ENCODE measurements at regions not wholly inside any gene's neighbourhood (a gene's known extent, or its start where the extent isn't known, plus 50 kb on each side); places are given as distances from the start of the nearest gene placed in this dataset.
"Not testable (repeated sequence)": the region's sequence is repeated elsewhere in the genome, so short reads cannot be mapped to it uniquely, and the experiment has no call there.

- no peak for DNase-seq (ENCODE audit: low spot score)
These were observed 100.0 kb upstream of the PIK3R1 start for GRCh38 chr5:68115584-68115983.

GRCh38 chr5:68114378-68115040 lies 101.0 kb upstream of the PIK3R1 start:
- DNase-seq (ENCODE audit: low spot score): no peak

- DNase-seq (ENCODE audit: low spot score): no peak
These were observed 102.9 kb upstream of the PIK3R1 start for GRCh38 chr5:68112658-68113057.

GRCh38 chr5:68110894-68111293 lies 104.7 kb upstream of the PIK3R1 start:
- no peak for DNase-seq (ENCODE audit: low spot score)

- DNase-seq (ENCODE audit: low spot score): no peak
These were observed 105.3 kb upstream of the PIK3R1 start for GRCh38 chr5:68110264-68110663.

- DNase-seq (ENCODE audit: low spot score): not testable (repeated sequence)
These were observed 111.3 kb upstream of the PIK3R1 start for GRCh38 chr5:68104217-68104616.

- DNase-seq (ENCODE audit: low spot score): not testable (repeated sequence)
These were observed 112.3 kb upstream of the PIK3R1 start for GRCh38 chr5:68103297-68103696.

GRCh38 chr5:68099327-68099726 lies 116.2 kb upstream of the PIK3R1 start:
- no peak for DNase-seq (ENCODE audit: low spot score)

GRCh38 chr5:68093455-68094159 lies 121.9 kb upstream of the PIK3R1 start:
- no peak for DNase-seq (ENCODE audit: low spot score)

- DNase-seq (ENCODE audit: low spot score): no peak
These were observed 127.3 kb upstream of the PIK3R1 start for GRCh38 chr5:68088302-68088701.

GRCh38 chr5:68087866-68088265 lies 127.7 kb upstream of the PIK3R1 start:
- no peak for DNase-seq (ENCODE audit: low spot score)

- peak; percentile 52 for DNase-seq (ENCODE audit: low spot score)
These were observed 128.7 kb upstream of the PIK3R1 start for GRCh38 chr5:68086857-68087256.

GRCh38 chr5:68086439-68086838 lies 129.1 kb upstream of the PIK3R1 start:
- DNase-seq (ENCODE audit: low spot score): no peak

GRCh38 chr5:68084396-68084795 lies 131.2 kb upstream of the PIK3R1 start:
- DNase-seq (ENCODE audit: low spot score): no peak

- DNase-seq (ENCODE audit: low spot score): no peak
These were observed 135.1 kb upstream of the PIK3R1 start for GRCh38 chr5:68080282-68081050.

- no peak for DNase-seq (ENCODE audit: low spot score)
These were observed 138.1 kb upstream of the PIK3R1 start for GRCh38 chr5:68077349-68077894.

- DNase-seq (ENCODE audit: low spot score): no peak
These were observed 140.9 kb upstream of the PIK3R1 start for GRCh38 chr5:68074633-68075032.

- peak; percentile 74 for DNase-seq (ENCODE audit: low spot score)
These were observed 141.4 kb upstream of the PIK3R1 start for GRCh38 chr5:68074048-68074632.

GRCh38 chr5:68071736-68072135 lies 143.8 kb upstream of the PIK3R1 start:
- no peak for DNase-seq (ENCODE audit: low spot score)

- DNase-seq (ENCODE audit: low spot score): no peak
These were observed 144.3 kb upstream of the PIK3R1 start for GRCh38 chr5:68071282-68071632.

GRCh38 chr5:68070591-68071281 lies 144.8 kb upstream of the PIK3R1 start:
- DNase-seq (ENCODE audit: low spot score): no peak
